ENCODE measurements at regions not wholly inside any gene's neighbourhood (a gene's known extent, or its start where the extent isn't known, plus 50 kb on each side); places are given as distances from the start of the nearest gene placed in this dataset.

- DNase-seq (ENCODE audit: low spot score) = no peak
These were observed 655.4 kb upstream of the ZP4 start for GRCh38 chr1:238546118-238546517.

GRCh38 chr1:238537641-238538040 is 646.9 kb upstream of the ZP4 start:
- DNase-seq (ENCODE audit: low spot score) = no peak

- DNase-seq (ENCODE audit: low spot score) = no peak
These were observed 639.6 kb upstream of the ZP4 start for GRCh38 chr1:238530209-238530851.

DNA sequence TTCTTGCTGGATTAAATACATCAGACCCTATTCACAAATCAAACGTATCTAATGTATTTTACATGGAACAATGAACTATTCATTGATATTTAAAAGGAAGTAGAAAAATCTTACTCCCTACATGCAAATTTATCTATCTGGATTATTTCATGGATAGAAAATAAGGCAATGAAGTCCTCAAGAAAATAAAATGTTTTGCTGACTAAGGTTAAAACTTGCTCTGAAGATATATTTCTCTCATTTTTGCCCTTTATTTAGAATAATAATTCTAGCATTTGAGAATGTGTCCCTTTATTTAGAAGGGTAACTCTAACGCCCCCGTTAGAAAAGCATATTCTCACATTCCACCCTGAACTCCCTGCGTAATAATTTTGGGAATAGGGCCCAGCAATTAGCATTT is 627.0 kb upstream of the ZP4 start:
- DNase-seq (ENCODE audit: low spot score) = no peak

DNA sequence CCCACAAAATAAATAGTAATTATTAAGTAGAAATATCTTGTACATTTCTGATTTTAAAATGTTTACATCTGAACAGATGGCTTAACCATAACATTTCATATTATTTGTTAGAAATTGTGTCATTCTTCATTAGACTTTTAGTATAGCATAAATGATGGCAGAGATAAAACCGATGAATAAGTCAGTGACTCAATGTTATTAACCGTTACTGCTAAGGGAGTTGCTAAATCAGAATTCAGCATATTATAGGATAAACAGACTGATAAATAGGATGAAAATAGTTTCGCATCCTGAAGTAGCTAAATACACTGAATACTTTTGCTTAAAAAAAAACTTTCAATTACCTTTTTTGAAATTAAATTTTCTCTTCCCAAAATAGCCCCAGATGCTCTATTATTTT is 610.6 kb upstream of the ZP4 start:
- DNase-seq (ENCODE audit: low spot score) = no peak

DNA sequence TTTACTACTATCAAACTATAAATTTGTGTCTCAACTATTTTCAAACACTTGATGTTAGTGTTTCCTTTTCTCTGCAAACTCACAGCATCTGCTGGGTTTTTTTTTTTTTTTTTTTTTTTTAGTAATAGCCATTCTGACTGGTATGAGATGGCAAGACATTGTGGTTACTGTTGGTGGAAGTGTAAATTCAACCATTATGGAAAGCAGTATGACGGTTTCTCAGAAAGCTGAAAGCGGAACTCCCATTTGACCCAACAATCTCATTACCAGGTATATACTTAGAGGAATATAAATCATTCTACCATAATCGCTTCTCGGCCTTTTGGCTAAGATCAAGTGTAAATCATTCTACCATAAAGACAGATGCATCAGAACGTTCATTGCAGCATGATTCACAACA is 608.3 kb upstream of the ZP4 start:
- DNase-seq (ENCODE audit: low spot score) = no peak

DNA sequence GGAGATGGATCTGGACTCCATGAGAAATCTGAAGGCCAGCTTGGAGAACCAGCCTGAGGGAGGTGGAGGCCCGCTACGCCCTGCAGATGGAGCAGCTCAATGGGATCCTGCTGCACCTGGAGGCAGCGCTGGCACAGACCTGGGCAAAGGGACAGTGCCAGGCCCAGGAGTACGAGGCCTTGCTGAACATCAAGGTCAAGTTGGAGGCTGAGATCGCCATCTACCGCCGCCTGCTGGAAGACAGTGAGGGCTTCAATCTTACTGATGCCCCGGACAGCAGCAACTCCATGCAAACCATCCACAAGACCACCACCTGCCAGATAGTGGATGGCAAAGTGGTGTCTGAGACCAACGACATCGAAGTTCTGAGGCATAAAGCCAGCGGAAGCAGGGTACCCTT is 601.5 kb upstream of the ZP4 start:
- DNase-seq (ENCODE audit: low spot score) = no peak

DNA sequence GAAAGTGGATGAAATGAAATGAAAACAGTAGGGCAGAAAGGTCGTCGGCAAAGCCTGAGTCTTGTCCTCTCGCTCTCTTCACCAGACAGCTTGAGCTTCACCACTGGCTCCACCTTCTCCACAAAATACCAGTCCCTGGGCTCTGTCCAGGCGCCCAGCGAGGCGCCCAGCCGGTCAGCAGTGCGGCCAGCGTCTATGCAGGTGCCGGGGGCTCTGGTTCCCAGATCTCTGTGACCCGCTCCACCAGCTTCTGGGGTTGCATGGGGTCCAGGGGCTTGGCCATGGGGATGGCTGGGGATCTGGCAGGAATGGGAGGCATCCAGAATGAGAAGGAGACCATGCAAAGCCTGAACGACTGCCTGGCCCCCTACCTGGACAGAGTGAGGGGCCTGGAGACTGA is 600.5 kb upstream of the ZP4 start:
- no peak for DNase-seq (ENCODE audit: low spot score)

DNA sequence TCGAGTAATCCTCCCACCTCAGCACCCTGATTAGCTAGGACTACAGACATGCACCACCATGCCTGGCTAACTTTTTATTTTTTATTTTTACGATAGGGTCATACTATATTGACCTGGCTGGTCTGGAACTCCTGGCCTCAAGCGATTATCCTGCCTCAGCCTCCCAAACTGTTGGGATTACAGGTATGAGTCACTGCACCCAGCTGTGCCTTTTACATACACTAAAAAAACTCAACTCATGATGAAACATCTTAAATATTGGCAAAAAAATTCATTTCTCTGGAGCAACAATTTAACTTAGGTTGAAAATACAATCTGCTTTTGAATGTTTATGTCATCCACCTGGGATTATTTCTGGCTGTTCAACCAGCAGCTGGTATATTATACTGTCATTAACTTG is 598.3 kb upstream of the ZP4 start:
- DNase-seq (ENCODE audit: low spot score) = no peak

DNA sequence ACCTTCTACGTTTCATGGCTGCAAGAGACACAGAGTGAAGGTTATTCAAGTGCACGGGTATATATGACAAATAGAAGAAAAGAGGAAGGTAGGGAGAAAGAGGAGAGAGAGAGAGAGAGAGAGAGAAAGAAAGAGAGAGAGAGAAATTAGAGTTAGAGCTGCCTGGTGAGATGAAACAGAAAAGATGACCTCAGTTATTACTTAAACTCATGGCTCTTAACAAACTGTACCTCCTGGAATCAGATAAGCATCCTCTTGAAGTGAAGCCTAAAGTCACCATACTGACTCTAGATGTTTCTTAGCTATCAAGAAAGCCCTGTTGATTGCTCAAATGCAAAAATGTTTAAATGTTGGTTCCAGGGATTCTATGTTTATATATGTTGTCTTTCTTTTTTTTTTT is 597.7 kb upstream of the ZP4 start:
- no peak for DNase-seq (ENCODE audit: low spot score)

GRCh38 chr1:238487931-238488330 is 597.2 kb upstream of the ZP4 start:
- DNase-seq (ENCODE audit: low spot score) = no peak

- DNase-seq (ENCODE audit: low spot score) = no peak
These were observed 595.1 kb upstream of the ZP4 start for GRCh38 chr1:238485912-238486209.

- no peak for DNase-seq (ENCODE audit: low spot score)
These were observed 594.6 kb upstream of the ZP4 start for GRCh38 chr1:238485057-238485911.

GRCh38 chr1:238484121-238484520 is 593.4 kb upstream of the ZP4 start:
- no peak for DNase-seq (ENCODE audit: low spot score)

DNA sequence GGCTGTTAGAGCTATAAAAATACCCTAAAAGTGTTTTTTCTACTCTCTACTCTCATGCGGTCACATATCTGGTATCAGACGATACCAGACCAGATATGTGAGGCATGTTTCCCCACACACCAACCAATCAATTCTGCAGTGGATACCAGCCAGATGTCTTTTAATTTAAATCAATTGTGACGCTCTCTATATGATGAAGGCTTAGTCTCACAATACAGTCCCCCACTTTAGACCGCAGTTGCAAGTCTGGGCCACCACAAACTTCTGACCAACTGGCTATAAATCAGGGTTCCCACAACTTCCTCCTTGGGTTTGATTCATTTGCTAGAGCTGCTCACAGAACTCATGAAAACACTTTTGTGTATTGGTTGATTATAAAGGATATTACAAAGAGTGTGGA is 586.1 kb upstream of the ZP4 start:
- DNase-seq (ENCODE audit: low spot score) = no peak

GRCh38 chr1:238475712-238476111 is 585.0 kb upstream of the ZP4 start:
- DNase-seq (ENCODE audit: low spot score) = no peak

DNA sequence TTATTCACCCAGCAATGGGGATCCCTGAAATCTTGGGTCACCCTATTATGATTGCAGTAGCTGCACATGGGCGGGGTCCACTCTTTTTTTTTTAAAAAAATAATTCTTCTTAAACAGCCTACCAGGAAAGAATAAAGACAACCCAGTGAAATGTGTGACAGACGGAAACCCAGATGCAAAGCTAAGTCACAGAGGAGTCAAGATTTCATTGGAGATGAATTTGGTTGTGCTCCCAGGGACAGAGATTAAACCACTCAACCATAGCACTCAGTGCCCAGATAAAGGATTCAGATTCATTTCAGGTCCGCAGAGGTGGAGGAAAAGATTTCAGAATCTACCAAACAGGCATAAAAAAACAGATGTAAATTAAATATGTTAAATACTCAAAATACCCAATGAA is 583.5 kb upstream of the ZP4 start:
- no peak for DNase-seq (ENCODE audit: low spot score)

GRCh38 chr1:238469146-238469631 is 578.5 kb upstream of the ZP4 start:
- no peak for DNase-seq (ENCODE audit: low spot score)

DNA sequence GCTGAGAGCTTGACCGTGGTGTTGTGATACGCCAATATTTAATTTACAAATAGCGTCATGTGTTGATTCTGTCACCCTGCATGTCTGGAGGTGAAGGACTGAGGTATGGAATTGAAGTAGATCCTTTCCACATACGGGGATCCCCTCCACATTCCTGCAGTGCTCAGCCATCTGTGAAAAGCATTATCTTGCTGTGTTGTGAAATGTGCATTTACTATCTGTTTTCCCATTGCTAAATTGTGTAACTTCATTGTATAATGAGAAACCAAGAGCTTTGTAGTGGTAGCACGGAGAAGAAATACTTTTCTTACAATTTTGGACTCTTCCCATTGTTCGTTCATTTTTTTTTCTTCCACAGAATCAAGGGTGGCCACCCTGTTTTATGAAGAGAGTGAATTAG is 577.3 kb upstream of the ZP4 start:
- DNase-seq (ENCODE audit: low spot score) = no peak

DNA sequence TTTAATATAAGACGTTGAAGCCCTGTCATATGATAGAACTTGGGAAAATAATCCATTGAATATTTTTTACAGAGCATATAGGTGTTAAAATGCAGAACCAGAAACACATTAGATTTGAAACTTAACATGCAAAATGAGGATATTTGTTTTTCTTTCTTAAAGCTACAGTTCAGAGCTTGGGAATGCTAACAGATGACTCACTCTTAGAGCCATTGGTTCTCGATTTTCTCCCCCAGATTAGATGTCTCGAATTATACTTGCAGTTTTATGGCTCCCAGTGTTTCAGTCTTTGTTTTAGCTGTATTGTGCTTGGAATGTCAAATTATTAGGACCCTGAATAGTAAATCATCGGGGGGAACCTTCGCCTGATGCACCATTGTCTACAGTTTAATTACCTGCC is 575.7 kb upstream of the ZP4 start:
- no peak for DNase-seq (ENCODE audit: low spot score)

GRCh38 chr1:238465449-238465848 is 574.7 kb upstream of the ZP4 start:
- no peak for DNase-seq (ENCODE audit: low spot score)

- no peak for DNase-seq (ENCODE audit: low spot score)
These were observed 568.2 kb upstream of the ZP4 start for GRCh38 chr1:238458899-238459298.

GRCh38 chr1:238457610-238458009 is 566.9 kb upstream of the ZP4 start:
- no peak for DNase-seq (ENCODE audit: low spot score)

DNA sequence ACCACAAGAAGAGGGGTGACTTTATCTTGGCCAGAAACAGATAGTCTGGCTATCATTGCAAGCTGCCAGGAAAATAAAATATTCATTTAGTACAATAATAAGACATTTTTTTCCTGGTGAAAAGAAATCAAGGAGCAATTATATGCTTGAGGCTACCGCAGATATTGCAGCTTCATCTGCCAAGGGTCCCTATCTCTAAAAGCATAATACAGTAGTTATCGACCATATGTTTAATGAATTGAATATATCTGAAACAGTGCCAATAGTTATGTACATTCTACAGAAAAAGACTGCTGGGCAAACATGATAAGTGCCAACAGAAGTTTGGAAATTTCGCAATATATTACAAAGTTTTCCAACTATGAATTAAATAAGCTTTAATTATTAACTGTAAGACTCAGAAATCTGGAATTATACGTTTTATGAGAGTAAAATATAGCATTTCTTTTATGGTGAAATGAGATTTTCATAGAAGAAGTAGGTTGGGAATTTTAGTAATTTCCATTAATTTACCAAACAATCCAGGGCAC is 561.1 kb upstream of the ZP4 start:
- no peak for DNase-seq (ENCODE audit: low spot score)
